ENCODE measurements at regions not wholly inside any gene's neighbourhood (a gene's known extent, or its start where the extent isn't known, plus 50 kb on each side); places are given as distances from the start of the nearest gene placed in this dataset.

DNA sequence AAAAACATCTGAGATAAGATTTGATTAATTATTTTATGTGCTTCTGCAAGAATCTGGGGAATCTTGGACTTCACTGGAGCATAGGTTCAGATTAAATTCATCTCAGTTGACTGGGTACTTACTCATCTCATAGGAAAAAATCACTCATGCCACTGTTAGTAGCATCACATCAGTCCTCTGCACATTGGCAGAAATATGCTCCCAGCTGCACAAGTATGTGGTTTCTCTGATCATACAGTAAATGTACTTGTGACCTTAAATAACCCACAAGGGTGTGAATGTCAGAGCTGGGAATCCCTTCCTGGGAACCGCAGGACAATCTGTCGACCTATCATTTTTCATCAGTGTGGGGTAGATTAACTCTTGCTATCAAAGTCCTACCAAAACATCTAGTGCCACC, 203.7 kb upstream of the SLC24A2 start:
- no peak for DNase-seq

GRCh38 chr9:19989213-19989612, 200.4 kb upstream of the SLC24A2 start:
- no peak for DNase-seq

- no peak for DNase-seq
These were observed 199.4 kb upstream of the SLC24A2 start for GRCh38 chr9:19988281-19988680.

- no peak for DNase-seq
These were observed 196.2 kb upstream of the SLC24A2 start for GRCh38 chr9:19985081-19985480.

GRCh38 chr9:19976226-19976625, 187.4 kb upstream of the SLC24A2 start:
- peak; percentile 54 for DNase-seq

DNA sequence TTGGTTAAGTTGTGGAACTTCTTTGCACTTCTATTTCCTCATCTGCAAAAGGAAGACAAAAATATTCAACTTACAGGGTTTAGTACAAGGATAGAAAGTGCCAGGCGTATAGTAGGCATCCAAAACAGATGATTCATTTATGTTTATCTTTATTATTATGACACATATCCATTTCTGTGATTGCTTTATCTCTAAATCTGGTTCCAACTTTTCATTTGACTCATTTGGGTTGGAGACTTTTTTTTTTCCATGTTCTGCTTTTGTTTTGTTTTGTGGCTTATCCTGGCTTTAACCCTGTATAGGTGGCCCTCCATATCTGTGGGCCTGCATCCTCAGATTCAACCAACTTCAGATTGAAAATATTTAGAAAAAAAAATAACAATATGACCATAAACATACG, 186.7 kb upstream of the SLC24A2 start:
- DNase-seq = no peak

- no peak for DNase-seq
These were observed 180.9 kb upstream of the SLC24A2 start for GRCh38 chr9:19969721-19970120.

DNA sequence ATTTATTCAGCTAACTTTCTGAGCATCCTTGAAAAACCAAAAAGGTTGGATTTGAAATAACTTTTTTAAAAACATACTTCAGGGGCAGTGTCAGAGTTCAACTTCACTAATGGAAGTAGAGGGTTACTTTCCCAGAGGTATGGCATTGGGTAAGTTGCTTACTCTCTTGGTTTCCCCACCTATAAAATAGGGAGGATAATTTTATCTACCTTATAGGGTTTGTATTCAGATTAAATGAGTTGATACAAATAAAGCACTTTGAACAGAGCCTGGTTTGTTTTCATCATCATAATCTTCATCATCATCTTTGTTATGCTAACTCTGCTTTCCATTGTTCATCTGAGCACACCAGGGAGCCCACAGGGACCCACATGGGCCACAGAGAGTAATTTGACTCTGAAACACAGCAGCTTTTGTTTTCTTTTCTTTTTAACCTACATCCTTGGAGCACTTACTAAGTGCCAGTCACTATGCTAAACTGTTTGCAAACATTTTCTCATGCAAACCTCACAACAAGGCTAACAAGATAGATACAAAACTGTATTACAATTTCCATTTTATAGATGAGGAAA, 179.1 kb upstream of the SLC24A2 start:
- no peak for DNase-seq

DNA sequence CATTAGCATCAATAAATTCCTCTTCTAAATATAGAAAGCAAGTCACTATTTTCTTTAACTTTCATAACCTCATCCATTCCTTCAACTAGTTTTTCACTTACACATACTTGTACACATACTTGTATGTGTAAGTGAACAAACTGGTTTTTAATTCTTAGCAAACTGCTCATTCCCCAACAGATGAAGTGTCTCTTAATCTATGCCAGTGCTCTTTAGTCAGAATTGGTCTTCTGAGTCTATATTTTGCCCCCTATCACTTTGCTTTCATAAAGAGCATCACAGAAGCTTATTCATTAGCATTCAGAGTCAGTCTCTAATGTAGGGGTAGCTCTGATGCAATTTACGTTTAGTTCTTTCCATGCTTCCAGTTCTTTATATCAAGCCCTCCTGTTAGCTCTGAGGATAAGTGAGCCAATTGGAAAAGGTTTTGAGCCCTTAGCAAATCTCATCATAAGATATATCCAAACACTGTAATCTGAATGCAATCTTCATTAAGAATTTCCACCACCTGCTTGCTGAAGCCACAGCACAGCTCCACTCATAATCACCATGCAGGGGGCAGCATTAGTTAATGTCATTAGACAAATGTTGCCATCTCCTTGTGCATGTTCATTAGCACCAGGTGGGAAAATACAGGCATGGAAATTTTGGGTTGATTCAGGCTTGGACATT, 178.5 kb upstream of the SLC24A2 start:
- no peak for DNase-seq

- no peak for DNase-seq
These were observed 176.5 kb upstream of the SLC24A2 start for GRCh38 chr9:19965336-19965735.

GRCh38 chr9:19947996-19948395, 159.2 kb upstream of the SLC24A2 start:
- DNase-seq = no peak

- no peak for DNase-seq
These were observed 157.7 kb upstream of the SLC24A2 start for GRCh38 chr9:19946441-19947109.

GRCh38 chr9:19941874-19942273, 153.0 kb upstream of the SLC24A2 start:
- no peak for DNase-seq

DNA sequence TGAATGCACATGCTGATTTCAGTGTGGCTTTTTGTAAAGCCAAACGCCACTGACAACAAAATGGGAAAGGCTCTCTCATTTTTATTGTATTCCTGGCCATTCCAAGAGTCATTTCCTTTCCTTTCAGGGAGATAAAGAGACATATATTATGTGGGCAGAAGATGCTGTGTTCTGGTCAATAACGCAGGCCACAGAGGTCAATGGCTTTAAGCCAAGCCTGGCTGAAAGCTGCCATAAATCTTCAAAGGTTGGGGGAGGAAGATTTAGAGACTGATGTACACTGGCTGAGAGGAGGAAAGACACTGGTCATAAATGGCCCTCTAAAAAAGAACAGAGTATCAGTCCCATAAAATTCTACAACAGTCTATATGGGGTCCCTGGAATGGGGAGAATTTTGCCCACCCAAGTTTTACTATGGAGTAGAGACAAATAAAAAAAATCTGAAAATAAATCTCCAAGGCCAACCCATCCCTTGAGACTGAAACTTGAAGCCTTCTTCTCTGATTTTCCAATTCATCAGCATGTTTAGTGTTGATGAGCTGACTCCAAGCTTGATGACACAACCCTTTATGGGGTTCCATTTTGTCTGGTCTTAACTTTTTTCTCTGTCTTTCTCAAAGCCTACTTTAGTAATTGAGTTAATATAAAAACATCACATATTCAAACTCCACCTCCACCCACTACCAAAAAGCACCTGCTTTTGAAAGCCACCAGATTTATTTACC, 152.1 kb upstream of the SLC24A2 start:
- no peak for DNase-seq

DNA sequence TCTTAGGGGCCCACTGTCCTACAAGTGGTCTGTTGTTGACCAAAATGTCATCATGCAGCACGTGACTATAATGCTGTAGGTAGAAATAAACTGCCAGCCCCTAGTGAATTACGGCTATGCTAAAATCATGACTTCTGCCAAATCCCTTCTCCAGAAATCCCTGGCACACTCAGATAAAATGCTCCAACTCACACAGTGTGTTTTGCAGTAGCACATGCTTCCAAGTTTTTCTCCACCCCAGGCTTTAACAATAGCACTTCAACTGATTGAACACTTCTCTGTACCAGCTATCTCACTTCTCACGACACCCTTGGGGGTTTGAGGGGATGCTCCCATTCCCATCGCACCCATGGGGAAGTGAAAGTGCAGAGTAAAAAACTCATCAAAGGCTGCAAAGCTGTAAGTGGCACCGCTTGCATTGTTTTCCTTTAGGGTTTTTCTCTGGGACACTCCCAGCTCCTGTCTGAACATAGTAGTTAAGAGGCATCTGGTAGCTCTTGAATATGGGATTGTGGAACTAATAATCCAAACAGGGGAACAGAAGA, 151.0 kb upstream of the SLC24A2 start:
- no peak for DNase-seq

GRCh38 chr9:19938990-19939733, 150.3 kb upstream of the SLC24A2 start:
- no peak for DNase-seq

DNA sequence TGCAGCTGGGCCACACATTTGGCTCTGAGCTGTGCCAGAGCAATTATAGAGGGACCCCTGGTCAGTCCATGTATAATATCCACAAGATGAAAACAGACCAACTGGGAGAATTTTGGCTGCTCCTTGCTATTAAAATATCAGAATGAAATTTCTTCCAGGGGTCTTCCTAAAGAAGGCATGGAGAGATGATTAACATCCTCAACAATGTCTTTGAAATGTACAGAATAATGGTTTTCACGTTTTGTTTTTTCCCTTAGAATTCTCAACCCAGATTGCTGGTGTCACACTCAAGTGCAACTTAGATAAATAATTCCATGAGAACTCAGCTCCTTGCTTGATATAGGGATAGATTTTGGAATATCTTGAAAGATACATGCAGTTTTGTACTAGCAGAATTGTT, 148.3 kb upstream of the SLC24A2 start:
- DNase-seq = no peak

GRCh38 chr9:19936598-19936997, 147.8 kb upstream of the SLC24A2 start:
- DNase-seq = no peak

DNA sequence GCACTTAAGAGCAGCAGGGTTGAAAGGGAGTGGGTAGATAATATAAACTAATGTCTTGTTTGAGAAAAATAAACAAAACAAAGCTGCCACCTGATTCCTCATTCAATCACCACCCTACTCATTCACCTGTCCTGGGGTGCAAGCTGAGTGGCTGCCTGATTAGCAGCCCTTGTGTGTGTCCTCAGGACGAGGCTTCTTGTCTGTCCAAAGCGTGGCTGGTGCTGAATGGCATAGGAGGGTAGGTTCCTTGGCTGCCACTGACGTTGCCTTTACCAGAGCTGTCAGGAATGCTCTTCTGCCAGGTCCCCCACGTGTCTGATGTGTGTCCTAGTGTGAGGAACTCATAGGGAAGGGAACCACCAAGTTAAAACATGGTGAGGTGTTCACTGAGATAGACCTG, 146.6 kb upstream of the SLC24A2 start:
- no peak for DNase-seq

DNA sequence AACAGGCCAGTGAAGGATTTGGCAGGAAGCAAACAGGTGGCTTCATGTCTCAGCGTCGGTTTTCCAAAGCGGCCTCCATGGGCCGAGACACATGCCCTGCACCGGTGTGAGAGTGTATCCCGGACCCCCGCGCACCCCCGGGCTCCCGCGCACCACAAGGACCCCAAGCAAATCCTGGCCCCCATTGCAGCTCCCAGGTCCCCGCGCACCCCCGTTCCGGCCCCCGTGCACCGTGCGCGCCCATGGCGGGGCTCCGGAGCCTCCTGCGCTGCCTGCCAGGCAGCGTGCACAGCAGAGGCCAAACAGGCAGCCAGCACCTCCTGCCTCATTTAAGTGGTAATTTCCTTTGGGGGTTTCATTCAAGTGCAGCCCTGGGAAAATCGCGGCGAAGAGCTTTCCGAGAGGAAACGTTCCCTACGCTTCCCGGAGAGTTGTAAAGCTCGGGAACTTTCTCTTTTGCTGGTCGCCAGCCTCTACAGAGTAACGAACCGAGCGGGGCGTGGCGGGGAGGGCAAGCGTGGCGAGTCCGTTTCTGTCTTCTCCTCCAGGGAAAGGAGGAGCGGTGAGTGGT, 145.5 kb upstream of the SLC24A2 start:
- DNase-seq = no peak

DNA sequence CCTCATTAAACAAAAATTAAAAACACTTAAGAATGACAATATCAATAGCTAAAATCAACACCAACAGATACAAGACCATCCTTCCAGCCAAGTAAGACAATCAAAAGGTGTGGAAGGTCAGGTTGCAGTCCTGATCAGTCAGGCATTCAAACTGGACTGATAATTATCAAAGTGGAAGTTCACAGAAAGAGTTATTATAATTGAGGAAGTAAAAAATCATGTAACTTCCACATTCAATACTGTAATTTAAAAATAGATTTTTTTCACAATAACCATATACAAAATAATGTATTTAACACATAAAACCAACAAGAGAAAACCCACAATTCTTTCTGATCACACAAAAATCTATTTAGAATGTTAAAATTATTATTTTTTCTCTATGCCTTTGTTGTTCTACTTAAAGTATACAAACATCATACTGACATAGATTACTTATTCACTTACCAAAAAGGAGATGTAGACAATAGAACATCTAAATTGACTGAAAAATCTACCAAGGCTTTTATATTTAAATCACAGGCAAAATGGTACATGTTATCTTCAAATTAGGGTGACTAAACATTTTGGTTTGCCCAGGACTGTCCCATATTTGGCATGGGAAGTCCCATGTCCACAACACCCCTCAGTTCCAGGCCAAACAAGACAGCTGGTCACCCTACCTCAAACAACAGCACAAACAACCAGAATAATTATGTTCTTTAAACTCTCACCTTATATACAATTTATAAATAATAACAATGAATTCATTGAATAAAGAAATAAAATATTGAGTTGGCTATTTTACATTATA, 142.5 kb upstream of the SLC24A2 start:
- no peak for DNase-seq

DNA sequence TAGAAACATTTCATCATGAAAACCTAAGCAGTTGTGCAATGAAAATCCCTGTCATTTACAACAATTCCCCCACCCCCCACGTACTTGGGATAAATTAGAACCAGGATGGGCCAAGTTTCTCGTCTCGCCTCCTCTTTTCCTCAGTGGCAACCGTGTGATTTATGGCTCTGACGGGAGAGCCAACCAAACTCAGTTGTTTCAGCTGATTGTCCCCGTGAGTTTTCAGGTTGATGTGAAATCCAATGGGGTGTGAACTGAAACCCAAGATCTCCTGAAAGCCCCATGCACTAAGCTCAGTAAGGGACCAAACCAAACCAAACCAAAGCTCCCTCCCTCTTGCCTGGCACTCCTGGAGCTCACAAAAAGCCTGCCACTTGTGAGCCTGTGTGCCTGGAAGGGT, 138.7 kb upstream of the SLC24A2 start:
- no peak for DNase-seq
